Inferior parietal cortex (tissue), 1 donor: ENCODE measurements at regions not wholly inside any gene's neighbourhood (a gene's known extent, or its start where the extent isn't known, plus 50 kb on each side); places are given as distances from the start of the nearest gene placed in this dataset.
"Not testable (repeated sequence)": the region's sequence is repeated elsewhere in the genome, so short reads cannot be mapped to it uniquely, and the experiment has no call there.

ENCODE experiments used
- DNase-seq: peaks from one replicate; pipeline ENCODE4 v3.0.0-alpha.2; 2016; ENCODE audit errors: extremely low spot score

DNA sequence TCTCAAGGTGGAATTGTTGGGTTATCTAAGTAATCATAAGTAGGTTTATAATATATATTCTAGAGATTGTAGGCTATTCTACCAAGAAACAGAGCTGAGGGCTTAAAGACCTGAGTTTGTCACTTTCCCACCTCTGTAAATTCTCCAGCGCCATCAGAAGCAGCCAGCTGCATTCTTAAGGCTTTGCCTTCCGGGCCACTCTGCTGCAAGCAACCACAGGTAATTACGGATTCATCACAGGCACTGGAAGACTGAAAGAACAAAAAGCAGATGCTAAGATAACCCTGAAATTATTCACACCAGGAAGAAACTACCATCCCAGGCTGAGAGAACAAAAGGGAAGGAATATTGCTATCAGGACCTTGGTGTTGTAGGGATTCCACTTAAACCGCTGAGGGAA, 137.8 kb upstream of the JCAD start:
- no peak for DNase-seq

DNA sequence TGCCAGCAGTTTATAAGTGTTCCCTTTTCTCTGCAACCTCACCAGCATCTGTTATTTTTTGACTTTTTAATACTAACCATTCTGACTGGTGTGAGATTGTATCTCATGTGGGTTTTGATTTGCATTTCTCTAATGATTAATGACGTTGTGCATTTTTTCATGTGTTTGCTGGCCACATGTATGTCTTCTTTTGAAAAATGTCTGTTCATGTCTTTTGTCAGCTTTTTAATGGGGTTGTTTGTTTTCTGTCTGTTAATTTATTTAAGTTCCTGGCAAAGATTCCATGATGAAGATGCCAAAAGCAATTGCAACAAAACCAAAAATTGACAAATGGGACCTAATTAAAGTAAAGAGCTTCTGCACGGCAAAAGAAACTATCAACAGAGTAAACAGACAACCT, 137.2 kb upstream of the JCAD start:
- DNase-seq, result not testable (repeated sequence)

- no peak for DNase-seq
These were observed 133.6 kb upstream of the JCAD start for GRCh38 chr10:30192846-30193608.

DNA sequence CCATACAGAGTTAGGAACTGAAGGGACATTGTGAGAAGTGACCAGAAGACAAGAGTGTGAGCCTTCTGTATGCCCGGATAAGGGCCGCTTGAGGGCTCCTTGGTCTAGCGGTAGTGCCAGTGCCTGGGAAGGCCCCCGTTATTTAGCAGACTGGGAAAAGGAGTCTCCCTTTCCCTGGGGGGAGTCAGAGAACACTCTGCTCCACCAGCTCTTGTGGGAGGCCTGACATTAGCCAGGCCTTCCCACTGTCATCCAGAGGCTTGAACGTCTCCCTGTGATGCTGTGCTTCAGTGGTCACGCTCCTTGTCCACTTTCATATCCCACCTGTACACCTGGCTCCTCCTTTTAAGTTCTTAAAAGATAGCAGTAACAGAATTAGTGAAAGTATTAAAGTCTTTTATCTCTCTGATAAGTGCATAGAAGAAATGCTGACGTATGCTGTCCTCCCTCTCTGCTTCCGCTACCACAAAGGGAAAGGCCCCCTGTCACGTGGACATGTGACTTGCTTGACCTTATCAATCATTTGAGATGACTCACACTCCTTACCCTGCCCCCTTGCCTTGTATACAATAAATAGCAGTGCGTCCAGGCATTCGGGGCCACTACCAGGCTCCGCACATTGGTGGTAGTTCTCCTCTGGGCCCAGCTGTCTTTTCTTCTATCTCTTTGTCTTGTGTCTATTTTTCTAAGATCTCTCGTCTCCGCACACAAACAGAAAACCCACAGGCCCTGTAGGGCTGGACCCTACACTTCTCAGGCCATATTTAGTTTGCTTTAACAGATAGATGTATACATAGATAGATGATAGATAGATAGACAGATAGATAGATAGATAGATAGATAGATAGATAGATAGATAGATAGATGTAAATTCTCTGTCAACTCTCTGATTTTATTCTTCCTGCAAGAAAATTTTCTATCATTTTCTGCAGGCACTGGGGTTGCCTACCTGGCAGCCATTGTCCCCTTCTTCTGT, 131.5 kb upstream of the JCAD start:
- DNase-seq, result peak; percentile 4

DNA sequence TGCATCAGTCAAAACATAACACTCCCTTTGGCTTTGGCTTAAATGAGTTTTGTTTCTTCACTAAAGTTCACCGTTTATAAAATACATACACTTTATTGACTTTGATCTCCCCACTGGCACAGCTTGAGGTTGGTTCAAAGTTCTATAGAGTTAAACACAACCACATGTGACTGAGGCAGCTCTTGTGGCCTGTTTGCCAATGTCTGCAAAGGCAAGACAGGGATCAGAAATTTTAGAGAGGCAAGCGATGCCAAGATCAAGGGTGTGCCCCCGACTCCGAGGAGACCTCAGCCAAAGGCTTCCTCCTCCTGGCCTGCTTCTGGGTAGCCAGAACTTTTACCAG, 129.8 kb upstream of the JCAD start:
- DNase-seq, result no peak

DNA sequence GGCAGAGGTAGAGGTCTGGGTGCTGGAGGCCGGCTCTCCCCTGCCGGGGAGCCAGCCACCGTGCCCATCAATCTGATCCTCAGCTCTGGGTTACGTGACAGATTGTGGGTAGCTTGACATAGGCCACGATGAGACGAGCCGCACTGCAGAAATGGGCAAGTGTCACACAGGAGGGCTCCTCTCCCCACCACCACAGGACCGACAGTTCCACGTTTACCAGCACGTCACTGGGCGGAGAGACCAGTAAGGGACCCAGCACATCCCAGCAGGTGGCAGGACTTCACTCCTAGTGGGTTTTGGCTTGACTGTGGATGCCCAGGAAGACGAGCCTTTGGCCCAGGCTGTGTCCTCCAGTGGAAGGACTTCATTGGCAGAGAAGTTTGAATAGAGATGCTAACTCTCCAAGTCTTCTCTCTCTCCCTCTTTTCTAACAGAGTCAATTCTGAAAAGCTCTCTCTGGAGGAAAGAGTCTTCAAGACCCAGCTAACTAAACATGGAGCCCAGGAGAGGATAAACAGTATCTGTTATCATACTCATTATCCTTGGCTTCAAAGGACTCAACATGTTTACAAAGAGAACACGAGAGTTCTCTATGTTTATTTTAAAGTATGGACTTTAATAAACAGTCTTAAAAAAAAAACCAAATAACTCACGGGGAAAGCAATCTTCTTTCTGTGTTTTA, 129.3 kb upstream of the JCAD start:
- no peak for DNase-seq

DNA sequence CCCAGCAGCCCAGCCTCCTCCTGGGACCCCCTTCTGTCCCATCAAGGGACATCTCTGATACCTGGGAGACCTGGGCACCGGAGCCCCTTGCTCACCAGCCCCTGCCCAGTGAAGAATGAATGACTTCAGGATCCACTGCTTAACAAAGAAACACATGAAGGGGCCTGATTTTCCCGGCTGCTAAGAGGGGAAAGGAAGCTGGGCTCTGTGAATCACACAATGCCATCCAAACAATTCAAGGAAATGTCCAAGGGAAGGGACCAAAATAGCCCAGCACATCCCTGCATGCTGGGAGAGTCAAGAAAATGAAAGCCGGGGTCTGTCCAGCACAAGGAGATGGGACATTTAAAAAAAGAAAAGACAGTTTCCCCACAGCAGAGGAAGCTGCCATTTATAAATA, 128.7 kb upstream of the JCAD start:
- DNase-seq, result no peak

GRCh38 chr10:30187010-30187409, 127.6 kb upstream of the JCAD start:
- no peak for DNase-seq

DNA sequence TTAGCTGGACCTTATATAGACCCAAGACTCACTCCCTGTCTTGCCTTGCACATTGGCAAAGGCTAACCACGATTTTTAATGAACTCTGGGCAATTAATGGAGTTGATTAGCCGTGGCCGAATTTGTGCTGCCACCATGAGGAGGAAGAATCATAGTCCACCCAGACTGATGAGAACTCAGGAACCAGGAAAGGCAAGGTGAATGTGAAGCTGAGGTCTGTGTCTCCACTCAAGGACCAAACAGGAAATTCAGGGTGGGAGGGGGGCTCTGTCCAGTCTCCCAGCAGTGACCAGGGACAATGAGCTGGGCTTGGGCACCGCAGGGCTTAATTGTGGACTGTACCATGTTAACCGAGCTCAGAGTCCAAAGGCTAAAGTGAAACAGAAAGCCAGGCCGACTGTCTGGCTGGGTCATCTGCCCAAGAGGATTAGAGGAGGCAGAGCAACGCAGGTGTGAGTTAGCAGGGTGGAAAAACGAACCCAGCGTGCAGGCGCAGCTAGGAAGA, 127.0 kb upstream of the JCAD start:
- no peak for DNase-seq

GRCh38 chr10:30185916-30186315, 126.5 kb upstream of the JCAD start:
- no peak for DNase-seq

DNA sequence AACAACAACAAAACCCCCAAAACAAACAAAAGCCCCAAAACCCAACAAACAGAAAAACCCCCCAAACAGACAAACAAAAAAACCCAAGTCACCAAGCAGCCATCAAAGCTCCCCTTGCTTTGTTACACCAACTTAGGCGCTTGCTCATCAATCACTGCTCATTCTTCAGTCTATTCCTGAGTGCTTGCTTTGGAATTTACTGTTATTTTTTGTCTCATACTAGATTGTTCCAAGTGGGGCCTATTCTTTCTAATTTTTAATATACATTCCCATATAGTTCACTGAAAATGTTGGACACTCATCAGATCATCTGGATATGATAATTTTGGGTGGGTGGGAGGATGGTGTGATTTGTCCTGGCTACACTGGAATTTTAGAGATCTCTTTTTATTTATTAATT, 126.0 kb upstream of the JCAD start:
- no peak for DNase-seq

DNA sequence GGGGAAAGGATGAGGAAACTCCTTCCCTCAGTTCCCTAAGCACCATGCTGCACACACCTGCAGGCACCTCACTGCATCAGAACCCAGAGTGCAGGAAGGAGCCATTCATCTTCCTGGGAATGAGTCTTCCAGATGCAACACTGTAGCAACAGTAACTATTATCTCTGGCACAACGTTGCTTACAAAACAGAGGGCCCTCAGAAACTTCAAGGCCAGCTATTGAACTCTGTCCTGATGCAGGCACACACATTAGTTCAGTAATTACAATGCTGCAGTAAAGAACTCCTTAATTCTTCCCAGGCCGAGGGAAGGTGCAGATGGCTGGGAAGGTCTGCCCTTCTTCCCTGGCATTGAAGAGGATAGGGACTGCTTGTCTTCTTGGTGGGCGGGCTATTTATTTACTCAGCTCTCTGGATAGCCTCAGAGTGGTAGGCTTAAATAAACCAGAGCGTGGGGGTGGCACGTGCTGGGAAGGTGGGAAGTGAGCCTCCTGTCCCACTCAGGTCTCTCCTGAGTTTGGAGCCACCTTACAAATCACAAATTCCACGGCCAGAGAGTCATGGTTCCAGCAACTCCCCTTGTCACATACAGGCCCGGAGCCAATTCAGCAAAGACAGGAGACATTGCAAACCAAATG, 125.1 kb upstream of the JCAD start:
- no peak for DNase-seq

DNA sequence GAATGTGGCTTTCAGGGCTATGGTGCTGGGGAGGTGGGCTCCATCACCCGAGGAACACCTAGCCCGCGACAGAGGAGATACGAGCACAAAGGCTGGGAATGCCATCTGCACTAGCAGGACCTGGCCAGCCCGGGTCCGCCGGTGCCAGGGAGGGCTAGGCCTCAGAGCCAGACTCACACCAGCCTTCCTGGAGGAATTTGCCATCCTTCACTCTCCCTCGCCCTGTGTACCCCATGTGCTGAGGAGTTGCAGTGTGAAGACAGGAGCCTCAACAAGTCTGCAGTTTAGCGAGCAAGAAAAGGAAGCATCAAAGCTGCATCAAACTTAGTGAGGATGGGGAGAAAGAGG, 123.6 kb upstream of the JCAD start:
- no peak for DNase-seq

DNA sequence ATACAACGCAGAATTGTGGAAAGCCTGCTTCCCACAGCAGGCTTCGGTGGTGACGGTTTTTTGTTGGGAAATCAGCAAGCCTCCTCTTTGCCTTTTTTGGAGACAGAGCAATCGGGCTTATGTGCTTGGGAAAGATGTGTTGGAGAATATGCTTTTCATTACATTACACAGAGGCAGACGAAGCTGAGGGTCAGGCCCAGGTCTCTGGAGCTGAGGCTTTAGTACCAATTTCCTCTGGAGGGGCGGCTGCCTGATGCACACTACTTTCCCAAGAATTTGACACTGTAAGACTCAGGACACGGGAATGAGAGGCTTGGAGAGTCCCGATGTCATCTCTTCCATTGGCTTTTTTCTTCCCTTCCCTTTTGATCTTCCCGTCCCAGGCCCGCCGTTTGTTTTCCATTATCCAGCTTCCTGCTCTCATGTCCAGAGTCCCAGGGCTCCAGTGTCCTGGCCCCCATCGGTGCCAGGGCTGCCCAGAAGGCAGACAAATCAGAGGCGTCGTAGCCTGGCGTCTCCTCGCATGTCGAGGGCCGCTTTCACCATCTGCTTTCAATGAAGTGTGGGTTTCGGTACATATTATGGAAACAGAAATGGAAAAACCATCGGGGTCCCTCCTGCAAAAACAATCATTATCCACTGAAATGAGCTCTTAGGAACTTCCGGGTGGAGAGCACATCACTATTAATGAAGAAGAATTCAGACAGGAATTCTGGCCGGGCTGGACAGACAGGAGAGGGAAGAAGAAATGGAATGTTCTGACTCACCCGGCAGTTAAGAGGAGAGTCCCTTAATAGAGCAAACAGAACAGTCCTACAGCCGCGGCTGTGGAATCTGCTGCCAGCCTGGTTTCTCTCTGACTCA, 123.0 kb upstream of the JCAD start:
- DNase-seq, result no peak

DNA sequence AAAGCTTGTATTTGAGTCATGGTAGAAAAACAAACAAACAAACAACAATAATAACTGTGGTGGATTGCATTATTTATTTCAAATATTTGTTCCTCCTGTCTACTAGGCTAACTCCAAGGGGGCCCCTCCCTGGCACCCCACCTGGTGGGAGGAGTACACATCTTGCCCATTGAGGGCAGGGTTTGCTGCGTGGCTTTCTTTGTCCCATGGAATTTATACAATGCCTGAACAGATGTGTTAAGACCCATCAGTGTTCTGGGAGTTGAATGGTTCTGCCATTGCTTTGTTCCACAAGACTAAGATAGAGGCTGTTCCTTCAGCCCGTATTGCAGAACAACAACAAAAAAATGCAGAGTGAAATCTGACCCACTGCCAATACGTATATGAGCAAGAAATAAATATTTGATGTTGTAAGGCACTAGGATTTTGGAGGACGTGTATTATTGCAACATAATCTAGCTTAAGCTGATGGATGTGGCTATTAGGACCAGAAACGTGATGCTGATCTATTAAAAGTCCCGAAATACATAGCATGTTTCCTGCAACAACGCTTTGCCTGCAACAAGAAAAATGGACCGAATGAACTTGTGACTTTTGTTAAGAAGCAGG, 119.1 kb upstream of the JCAD start:
- DNase-seq, result no peak

GRCh38 chr10:30176776-30177533, 117.6 kb upstream of the JCAD start:
- DNase-seq, result no peak

DNA sequence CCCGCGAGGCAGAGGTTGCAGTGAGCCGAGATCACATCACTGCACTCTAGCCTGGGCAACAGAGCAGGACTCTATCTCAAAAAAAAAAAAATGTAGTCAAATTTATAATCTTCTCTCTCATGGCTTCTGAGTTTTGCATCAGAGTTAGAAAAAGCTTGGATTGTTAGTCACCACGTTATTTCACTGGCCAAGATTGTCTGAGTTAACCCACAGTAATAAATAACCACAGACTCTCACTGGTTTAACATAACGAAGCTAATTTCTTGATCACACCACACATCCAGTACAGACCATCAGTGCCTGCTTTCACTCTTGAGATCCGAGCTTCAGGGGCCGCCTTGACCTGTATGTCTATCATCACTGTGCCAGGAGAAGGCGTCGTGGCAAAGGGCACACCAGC, 116.8 kb upstream of the JCAD start:
- no peak for DNase-seq

GRCh38 chr10:30172673-30173072, 113.3 kb upstream of the JCAD start:
- DNase-seq, result no peak

- no peak for DNase-seq
These were observed 112.7 kb upstream of the JCAD start for GRCh38 chr10:30172091-30172490.

GRCh38 chr10:30171601-30172000, 112.2 kb upstream of the JCAD start:
- no peak for DNase-seq
